ENCODE measurements at regions not wholly inside any gene's neighbourhood (a gene's known extent, or its start where the extent isn't known, plus 50 kb on each side); places are given as distances from the start of the nearest gene placed in this dataset.

DNA sequence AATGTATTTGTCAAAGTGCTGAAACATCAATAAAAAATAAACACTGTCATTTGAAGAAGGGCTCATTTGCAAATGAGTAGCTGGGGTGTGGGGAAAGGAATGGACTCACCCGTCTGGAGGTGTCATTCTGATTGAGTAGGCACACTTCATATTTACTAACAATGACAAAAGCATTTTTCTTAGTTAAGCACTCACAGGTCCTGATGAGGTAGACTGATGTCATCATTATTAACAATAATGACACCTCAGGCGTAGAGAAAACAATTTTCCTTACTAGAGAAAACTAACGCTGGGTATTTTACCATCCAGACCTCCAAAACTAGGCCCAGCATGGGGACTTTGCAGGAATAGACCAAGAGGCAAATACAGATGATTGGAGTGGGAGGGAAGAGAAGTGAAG is 76.0 kb downstream of the UNC5CL start:
- H3K27ac ChIP-seq (ENCODE audit: insufficient read depth, low read depth, low read length): no peak overlapping the region
- BruUV-seq (replicated peaks): no TSS peak
- no peaks in the 10 kb centered on the region for H3K9me1 ChIP-seq (replicated peaks; ENCODE audit: control insufficient read depth, extremely low read depth, insufficient read depth, low read length)
- CTCF ChIA-PET: no interaction called here
- peaks cover 0 to 5% of the 10 kb centered on the region in 2 experiments for H3K27me3 ChIP-seq (ENCODE audit: control insufficient read depth in 2 of 2, insufficient read depth in 2 of 2, low read length in 2 of 2)
- no peaks in the 10 kb centered on the region for H4K20me1 ChIP-seq (replicated peaks; ENCODE audit: control insufficient read depth, extremely low read depth, insufficient read depth, low read length)
- intact Hi-C loops (cut with micrococcal nuclease): loop anchor here (5.0 kb wide), 2 partner anchors 34 to 56 kb away; no protein-coding TSS in a partner anchor
- DNase-seq (ENCODE audit: low read depth, low spot score): no peak
- H3K4me2 ChIP-seq (ENCODE audit: insufficient read depth, low read length): no peak overlapping the region
- H3K36me3 ChIP-seq (ENCODE audit: control insufficient read depth in 2 of 2, extremely low read depth in 1 of 2, insufficient read depth in 2 of 2, low read length in 2 of 2): no peaks in the 10 kb centered on the region
- H3K4me3 ChIP-seq (replicated peaks in 1 of 3; ENCODE audit: insufficient read depth in 1 of 3, low read depth in 1 of 3, low read length in 3 of 3): no peak overlapping the region
- H3K4me1 ChIP-seq (ENCODE audit: control insufficient read depth, extremely low read depth, insufficient read depth, low read length): peaks cover 4% of the 10 kb centered on the region
- H3K9ac ChIP-seq (replicated peaks; ENCODE audit: extremely low read depth, insufficient read depth, low read length): no peak overlapping the region
- no peaks in the 10 kb centered on the region for H3K9me3 ChIP-seq (replicated peaks; ENCODE audit: control insufficient read depth, insufficient read depth, low read length)
- TF ChIP-seq EZH2 (IDR thresholded peaks at IDR 0.05; ENCODE audit: borderline replicate concordance, low read depth, low read length, severe bottlenecking) (no peak), POLR2AphosphoS5 (IDR thresholded peaks at IDR 0.05; ENCODE audit: insufficient read depth, low read depth, low read length) (no peak), FOS (IDR thresholded peaks at IDR 0.05; ENCODE audit: borderline replicate concordance, insufficient read depth, low read length) (no peak), POLR2A (IDR thresholded peaks at IDR 0.05; ENCODE audit: low read depth, low read length) (no peak), CTCF (IDR thresholded peaks at IDR 0.05; ENCODE audit: extremely low read depth in 1 of 2, insufficient read depth in 1 of 2, low read depth in 1 of 2, low read length in 2 of 2) (no peak), GATA2 (IDR thresholded peaks at IDR 0.05; ENCODE audit: insufficient read depth, insufficient read length, low read depth, low read length) (no peak), MYC (IDR thresholded peaks at IDR 0.05; ENCODE audit: low read depth, low read length) (no peak), MAX (IDR thresholded peaks at IDR 0.05; ENCODE audit: insufficient read depth, insufficient read length) (no peak), JUN (IDR thresholded peaks at IDR 0.05; ENCODE audit: borderline replicate concordance, insufficient read depth, insufficient read length, low read depth) (no peak)
- no peak for FAIRE-seq
- dilution Hi-C loops (cut with MboI; ENCODE audit: extremely low pct_ligation_motif_present, low sequenced_read_pairs): no loop called here
- H3K79me2 ChIP-seq (ENCODE audit: control insufficient read depth, insufficient read depth, low read length): no peaks in the 10 kb centered on the region
- POLR2A ChIA-PET: no interaction called here
- H2AFZ ChIP-seq (ENCODE audit: low read depth, low read length): no peak overlapping the region
